Neural cell (in vitro differentiated cells): ENCODE measurements at regions not wholly inside any gene's neighbourhood (a gene's known extent, or its start where the extent isn't known, plus 50 kb on each side); places are given as distances from the start of the nearest gene placed in this dataset.

Source experiments
- H2AFZ ChIP-seq: fragments of 200-600, 300-800 bp; sonication (generic), shearing (Covaris generic); 2 replicates; pipeline ENCODE4 v1.6.0; 2014; ENCODE audit warnings: low read depth, mild to moderate bottlenecking, antibody characterized with exemption, low read length, moderate library complexity
- H3F3A ChIP-seq: fragments of 200-600 bp; shearing (Covaris generic); 2 replicates; pipeline ENCODE4 v1.6.1; 2016; ENCODE audit warnings: mild to moderate bottlenecking, moderate library complexity, mixed read lengths, antibody characterized with exemption, low read length; ENCODE audit not compliant: insufficient read depth, poor library complexity, severe bottlenecking
- H3K27ac ChIP-seq: fragments of 200-600, 300-800 bp; sonication (generic), shearing (Covaris generic); 2 replicates; pipeline ENCODE4 v1.5.1; 2014; ENCODE audit warnings: mild to moderate bottlenecking, low read length, moderate library complexity
- H3K27me3 ChIP-seq: fragments of 300-800, 200-600 bp; sonication (generic), shearing (Covaris generic); 2 replicates; pipeline ENCODE4 v1.6.0; 2014; ENCODE audit warnings: mild to moderate bottlenecking, low read depth, low read length, moderate library complexity; ENCODE audit not compliant: insufficient read depth
- H3K36me3 ChIP-seq: fragments of 300-800, 200-600 bp; sonication (generic), shearing (Covaris generic); 2 replicates; pipeline ENCODE4 v1.5.1; 2014; ENCODE audit warnings: mild to moderate bottlenecking, antibody characterized with exemption, low read length, moderate library complexity; ENCODE audit not compliant: insufficient read depth
- H3K4me2 ChIP-seq: fragments of 300-800, 200-600 bp; sonication (generic), shearing (Covaris generic); 2 replicates; pipeline ENCODE4 v1.6.0; 2014; ENCODE audit warnings: mild to moderate bottlenecking, low read length
- H3K4me3 ChIP-seq: fragments of 300-800, 200-600 bp; sonication (generic), shearing (Covaris generic); 2 replicates; pipeline ENCODE4 v1.5.1; 2014; ENCODE audit warnings: mild to moderate bottlenecking, low read length, moderate library complexity
- H3K79me2 ChIP-seq: fragments of 200-600 bp; shearing (Covaris generic); replicated peaks from 2 replicates; pipeline ENCODE4 v1.6.0; 2014; ENCODE audit warnings: mild to moderate bottlenecking, low read length, moderate library complexity; ENCODE audit not compliant: insufficient read depth
- H3K9ac ChIP-seq: fragments of 300-800, 200-600 bp; sonication (generic), shearing (Covaris generic); 2 replicates; pipeline ENCODE4 v1.6.1; 2016; ENCODE audit warnings: mild to moderate bottlenecking, low read length, mixed read lengths
- H3K9me2 ChIP-seq: fragments of 200-600 bp; shearing (Covaris generic); 2 replicates; pipeline ENCODE4 v1.6.1; 2016; ENCODE audit warnings: mild to moderate bottlenecking, low read length, mixed read lengths; ENCODE audit not compliant: insufficient read depth
- H3K9me3 ChIP-seq: fragments of 200-600, 300-800 bp; sonication (generic), shearing (Covaris generic); 2 replicates; pipeline ENCODE4 v1.6.1; 2016; ENCODE audit warnings: mild to moderate bottlenecking, mixed run types, low read length, moderate library complexity, mixed read lengths
- H4K20me1 ChIP-seq: fragments of 200-600 bp; shearing (Covaris generic); 2 replicates; pipeline ENCODE4 v1.6.1; 2016; ENCODE audit warnings: mild to moderate bottlenecking, mixed run types; ENCODE audit not compliant: insufficient read depth
- CTCF ChIP-seq: fragments of 450-650 bp; IDR thresholded peaks from 2 replicates; pipeline ENCODE4 v1.5.1; 2014; ENCODE audit warnings: antibody characterized with exemption, mild to moderate bottlenecking, moderate library complexity; ENCODE audit not compliant: poor library complexity, severe bottlenecking
- EP300 ChIP-seq: fragments of 450-650 bp; conservative IDR thresholded peaks from 2 replicates; pipeline ENCODE4 v1.6.1; 2014; ENCODE audit warnings: antibody characterized with exemption, mild to moderate bottlenecking, moderate library complexity; ENCODE audit not compliant: poor library complexity, severe bottlenecking
- POLR2AphosphoS5 ChIP-seq: IDR thresholded peaks from 2 replicates; pipeline ENCODE4 v1.6.1; 2012
- RAD21 ChIP-seq: fragments of 450-650 bp; conservative IDR thresholded peaks from 2 replicates; pipeline ENCODE4 v1.6.1; 2014; ENCODE audit warnings: antibody characterized with exemption, mild to moderate bottlenecking, moderate library complexity
- REST ChIP-seq: IDR thresholded peaks from 2 replicates; pipeline ENCODE4 v1.6.1; 2012; ENCODE audit warnings: borderline replicate concordance
- SMC3 ChIP-seq: fragments of 450-650 bp; conservative IDR thresholded peaks from 2 replicates; pipeline ENCODE4 v1.6.1; 2014; ENCODE audit warnings: antibody characterized with exemption, mild to moderate bottlenecking, moderate library complexity; ENCODE audit not compliant: poor library complexity
- TAF1 ChIP-seq: IDR thresholded peaks from 2 replicates; pipeline ENCODE4 v1.6.1; 2012; ENCODE audit warnings: low read depth

GRCh38 chr6:167532410-167533288, 207.8 kb downstream of the TTLL2 start:
- no peaks in the 10 kb centered on the region for H4K20me1 ChIP-seq
- H3K79me2 ChIP-seq = no peaks in the 10 kb centered on the region
- H2AFZ ChIP-seq = no peak overlapping the region
- H3F3A ChIP-seq = no peaks in the 10 kb centered on the region
- H3K9me3 ChIP-seq = no peaks in the 10 kb centered on the region
- no peaks in the 10 kb centered on the region for H3K9me2 ChIP-seq
- no peaks in the 10 kb centered on the region for H3K36me3 ChIP-seq
- H3K9ac ChIP-seq = no peak overlapping the region
- no peak overlapping the region for H3K4me2 ChIP-seq
- TF ChIP-seq EP300 (no peak), TAF1 (no peak), SMC3 (no peak), REST (no peak), POLR2AphosphoS5 (no peak)
- H3K4me3 ChIP-seq = no peak overlapping the region
- no peaks in the 10 kb centered on the region for H3K27me3 ChIP-seq
- H3K27ac ChIP-seq = no peak overlapping the region

- no peak overlapping the region for H2AFZ ChIP-seq
- H3K9me3 ChIP-seq = no peaks in the 10 kb centered on the region
- no peak overlapping the region for H3K4me2 ChIP-seq
- no peaks in the 10 kb centered on the region for H3F3A ChIP-seq
- no peak overlapping the region for H3K9ac ChIP-seq
- TF ChIP-seq EP300 (no peak), POLR2AphosphoS5 (no peak), CTCF (no peak)
- no peaks in the 10 kb centered on the region for H3K36me3 ChIP-seq
- no peaks in the 10 kb centered on the region for H3K79me2 ChIP-seq
- no peaks in the 10 kb centered on the region for H3K9me2 ChIP-seq
- H3K27ac ChIP-seq = no peak overlapping the region
- H4K20me1 ChIP-seq = no peaks in the 10 kb centered on the region
- no peak overlapping the region for H3K4me3 ChIP-seq
- no peaks in the 10 kb centered on the region for H3K27me3 ChIP-seq
Observed at GRCh38 chr6:167533851-167534250, 209.0 kb downstream of the TTLL2 start.

- Histone ChIP-seq H3K4me2 (no peak overlapping the region), H2AFZ (no peak overlapping the region), H3K9me2 (no peaks in the 10 kb centered on the region), H3K27me3 (no peaks in the 10 kb centered on the region), H3K4me3 (no peak overlapping the region), H3K9ac (no peak overlapping the region), H3K27ac (no peak overlapping the region), H4K20me1 (no peaks in the 10 kb centered on the region), H3F3A (no peaks in the 10 kb centered on the region), H3K36me3 (no peaks in the 10 kb centered on the region), H3K79me2 (no peaks in the 10 kb centered on the region), H3K9me3 (no peaks in the 10 kb centered on the region)
- TF ChIP-seq RAD21 = no peak
- no peak for TF ChIP-seq TAF1
Observed at GRCh38 chr6:167537816-167538215, 212.9 kb downstream of the TTLL2 start.
